ENCODE measurements at regions not wholly inside any gene's neighbourhood (a gene's known extent, or its start where the extent isn't known, plus 50 kb on each side); places are given as distances from the start of the nearest gene placed in this dataset.

- Histone ChIP-seq H3K4me1 (ENCODE audit: control insufficient read depth, insufficient read depth, low read length, unreplicated experiment) (peaks cover 45% of the 10 kb centered on the region), H2AFZ (ENCODE audit: low read length, unreplicated experiment) (peak overlapping the region; percentile 47), H3K27me3 (ENCODE audit: insufficient read depth, low read length) (no peaks in the 10 kb centered on the region), H3K79me2 (ENCODE audit: control insufficient read depth, insufficient read depth, low read length, unreplicated experiment) (no peaks in the 10 kb centered on the region), H3K4me3 (ENCODE audit: low read depth, low read length) (no peak overlapping the region), H3K27ac (ENCODE audit: low read depth, low read length) (no peak overlapping the region), H3K36me3 (ENCODE audit: insufficient read depth, low read length) (no peaks in the 10 kb centered on the region)
Measured at GRCh38 chr2:39534095-39534711, 97.1 kb upstream of the MAP4K3 start.

- H2AFZ ChIP-seq (ENCODE audit: low read length, unreplicated experiment), result no peak overlapping the region
- no peaks in the 10 kb centered on the region for H3K36me3 ChIP-seq (ENCODE audit: insufficient read depth, low read length)
Measured at GRCh38 chr2:39535636-39536185, 98.6 kb upstream of the MAP4K3 start.

GRCh38 chr2:39537150-39537549, 100.1 kb upstream of the MAP4K3 start:
- Histone ChIP-seq H2AFZ (ENCODE audit: low read length, unreplicated experiment) (no peak overlapping the region), H3K27me3 (ENCODE audit: insufficient read depth, low read length) (no peaks in the 10 kb centered on the region), H3K27ac (ENCODE audit: low read depth, low read length) (no peak overlapping the region), H3K4me3 (ENCODE audit: low read depth, low read length) (no peak overlapping the region), H3K4me1 (ENCODE audit: control insufficient read depth, insufficient read depth, low read length, unreplicated experiment) (peaks cover 24% of the 10 kb centered on the region), H3K36me3 (ENCODE audit: insufficient read depth, low read length) (no peaks in the 10 kb centered on the region), H3K79me2 (ENCODE audit: control insufficient read depth, insufficient read depth, low read length, unreplicated experiment) (no peaks in the 10 kb centered on the region)

More at GRCh38 chr2:39535636-39536185, 98.6 kb upstream of the MAP4K3 start:
- Histone ChIP-seq H3K27ac (ENCODE audit: low read depth, low read length) (no peak overlapping the region), H3K4me1 (ENCODE audit: control insufficient read depth, insufficient read depth, low read length, unreplicated experiment) (peaks cover 30% of the 10 kb centered on the region), H3K4me3 (ENCODE audit: low read depth, low read length) (no peak overlapping the region), H3K79me2 (ENCODE audit: control insufficient read depth, insufficient read depth, low read length, unreplicated experiment) (no peaks in the 10 kb centered on the region), H3K27me3 (ENCODE audit: insufficient read depth, low read length) (no peaks in the 10 kb centered on the region)

- H2AFZ ChIP-seq (ENCODE audit: low read length, unreplicated experiment), result no peak overlapping the region
- H3K4me1 ChIP-seq (ENCODE audit: control insufficient read depth, insufficient read depth, low read length, unreplicated experiment), result peaks cover 21% of the 10 kb centered on the region
- no peak overlapping the region for H3K4me3 ChIP-seq (ENCODE audit: low read depth, low read length)
- H3K79me2 ChIP-seq (ENCODE audit: control insufficient read depth, insufficient read depth, low read length, unreplicated experiment), result no peaks in the 10 kb centered on the region
- no peaks in the 10 kb centered on the region for H3K36me3 ChIP-seq (ENCODE audit: insufficient read depth, low read length)
- no peak overlapping the region for H3K27ac ChIP-seq (ENCODE audit: low read depth, low read length)
- H3K27me3 ChIP-seq (ENCODE audit: insufficient read depth, low read length), result no peaks in the 10 kb centered on the region
Measured at GRCh38 chr2:39538718-39539117, 101.6 kb upstream of the MAP4K3 start.

GRCh38 chr2:39540414-39540813, 103.3 kb upstream of the MAP4K3 start:
- H3K36me3 ChIP-seq (ENCODE audit: insufficient read depth, low read length), result no peaks in the 10 kb centered on the region
- H3K4me1 ChIP-seq (ENCODE audit: control insufficient read depth, insufficient read depth, low read length, unreplicated experiment), result peaks cover 7% of the 10 kb centered on the region
- H3K27me3 ChIP-seq (ENCODE audit: insufficient read depth, low read length), result no peaks in the 10 kb centered on the region
- no peak overlapping the region for H3K27ac ChIP-seq (ENCODE audit: low read depth, low read length)
- H3K4me3 ChIP-seq (ENCODE audit: low read depth, low read length), result no peak overlapping the region
- no peaks in the 10 kb centered on the region for H3K79me2 ChIP-seq (ENCODE audit: control insufficient read depth, insufficient read depth, low read length, unreplicated experiment)
- H2AFZ ChIP-seq (ENCODE audit: low read length, unreplicated experiment), result no peak overlapping the region

GRCh38 chr2:39541011-39541930, 104.2 kb upstream of the MAP4K3 start:
- H2AFZ ChIP-seq (ENCODE audit: low read length, unreplicated experiment), result no peak overlapping the region
- H3K4me1 ChIP-seq (ENCODE audit: control insufficient read depth, insufficient read depth, low read length, unreplicated experiment), result peaks cover 7% of the 10 kb centered on the region
- H3K79me2 ChIP-seq (ENCODE audit: control insufficient read depth, insufficient read depth, low read length, unreplicated experiment), result no peaks in the 10 kb centered on the region
- no peak overlapping the region for H3K4me3 ChIP-seq (ENCODE audit: low read depth, low read length)
- no peaks in the 10 kb centered on the region for H3K27me3 ChIP-seq (ENCODE audit: insufficient read depth, low read length)
- H3K36me3 ChIP-seq (ENCODE audit: insufficient read depth, low read length), result no peaks in the 10 kb centered on the region
- no peak overlapping the region for H3K27ac ChIP-seq (ENCODE audit: low read depth, low read length)

GRCh38 chr2:39542523-39542922, 105.4 kb upstream of the MAP4K3 start:
- Histone ChIP-seq H3K4me3 (ENCODE audit: low read depth, low read length) (no peak overlapping the region), H3K27me3 (ENCODE audit: insufficient read depth, low read length) (no peaks in the 10 kb centered on the region), H2AFZ (ENCODE audit: low read length, unreplicated experiment) (no peak overlapping the region), H3K36me3 (ENCODE audit: insufficient read depth, low read length) (no peaks in the 10 kb centered on the region), H3K79me2 (ENCODE audit: control insufficient read depth, insufficient read depth, low read length, unreplicated experiment) (no peaks in the 10 kb centered on the region), H3K27ac (ENCODE audit: low read depth, low read length) (no peak overlapping the region), H3K4me1 (ENCODE audit: control insufficient read depth, insufficient read depth, low read length, unreplicated experiment) (no peaks in the 10 kb centered on the region)

- no peak overlapping the region for H3K4me3 ChIP-seq (ENCODE audit: low read depth, low read length)
- no peak overlapping the region for H3K27ac ChIP-seq (ENCODE audit: low read depth, low read length)
- no peak overlapping the region for H2AFZ ChIP-seq (ENCODE audit: low read length, unreplicated experiment)
- no peaks in the 10 kb centered on the region for H3K27me3 ChIP-seq (ENCODE audit: insufficient read depth, low read length)
- H3K36me3 ChIP-seq (ENCODE audit: insufficient read depth, low read length), result no peaks in the 10 kb centered on the region
- no peaks in the 10 kb centered on the region for H3K79me2 ChIP-seq (ENCODE audit: control insufficient read depth, insufficient read depth, low read length, unreplicated experiment)
- peaks cover 7% of the 10 kb centered on the region for H3K4me1 ChIP-seq (ENCODE audit: control insufficient read depth, insufficient read depth, low read length, unreplicated experiment)
Measured at GRCh38 chr2:39545957-39546356, 108.9 kb upstream of the MAP4K3 start.

- Histone ChIP-seq H3K36me3 (ENCODE audit: insufficient read depth, low read length) (no peaks in the 10 kb centered on the region), H3K79me2 (ENCODE audit: control insufficient read depth, insufficient read depth, low read length, unreplicated experiment) (no peaks in the 10 kb centered on the region), H3K27ac (ENCODE audit: low read depth, low read length) (no peak overlapping the region), H3K4me1 (ENCODE audit: control insufficient read depth, insufficient read depth, low read length, unreplicated experiment) (peaks cover 11% of the 10 kb centered on the region), H3K4me3 (ENCODE audit: low read depth, low read length) (no peak overlapping the region), H2AFZ (ENCODE audit: low read length, unreplicated experiment) (no peak overlapping the region), H3K27me3 (ENCODE audit: insufficient read depth, low read length) (no peaks in the 10 kb centered on the region)
Measured at GRCh38 chr2:39546409-39546808, 109.3 kb upstream of the MAP4K3 start.

GRCh38 chr2:39546937-39547336, 109.9 kb upstream of the MAP4K3 start:
- Histone ChIP-seq H3K27ac (ENCODE audit: low read depth, low read length) (no peak overlapping the region), H2AFZ (ENCODE audit: low read length, unreplicated experiment) (no peak overlapping the region), H3K4me1 (ENCODE audit: control insufficient read depth, insufficient read depth, low read length, unreplicated experiment) (peaks cover 15% of the 10 kb centered on the region), H3K27me3 (ENCODE audit: insufficient read depth, low read length) (no peaks in the 10 kb centered on the region), H3K4me3 (ENCODE audit: low read depth, low read length) (no peak overlapping the region), H3K79me2 (ENCODE audit: control insufficient read depth, insufficient read depth, low read length, unreplicated experiment) (no peaks in the 10 kb centered on the region), H3K36me3 (ENCODE audit: insufficient read depth, low read length) (no peaks in the 10 kb centered on the region)

Data from ACC112 (cell line).